ENCODE measurements at regions not wholly inside any gene's neighbourhood (a gene's known extent, or its start where the extent isn't known, plus 50 kb on each side); places are given as distances from the start of the nearest gene placed in this dataset.

DNA sequence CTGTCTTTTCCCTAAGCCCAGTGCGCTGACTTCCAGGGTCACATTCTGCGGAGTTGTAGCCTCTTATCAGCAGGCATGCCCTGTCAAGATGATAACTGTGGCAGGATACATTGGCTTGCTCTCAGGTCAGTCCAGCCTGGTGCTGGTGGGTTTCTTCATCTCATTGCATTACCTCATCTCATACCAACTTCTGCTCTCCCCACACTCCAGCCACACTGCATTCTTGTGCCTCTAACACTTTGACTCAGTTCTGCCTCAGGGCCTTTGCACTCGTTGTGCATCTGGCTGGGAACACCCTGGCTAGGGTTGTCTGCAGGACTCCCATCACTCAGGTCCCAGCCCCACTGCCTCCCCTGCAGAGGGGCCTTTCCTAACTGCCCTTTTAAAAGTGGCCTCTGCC lies 110.3 kb upstream of the BACH2 start:
- TF ChIP-seq, protein P1, sequence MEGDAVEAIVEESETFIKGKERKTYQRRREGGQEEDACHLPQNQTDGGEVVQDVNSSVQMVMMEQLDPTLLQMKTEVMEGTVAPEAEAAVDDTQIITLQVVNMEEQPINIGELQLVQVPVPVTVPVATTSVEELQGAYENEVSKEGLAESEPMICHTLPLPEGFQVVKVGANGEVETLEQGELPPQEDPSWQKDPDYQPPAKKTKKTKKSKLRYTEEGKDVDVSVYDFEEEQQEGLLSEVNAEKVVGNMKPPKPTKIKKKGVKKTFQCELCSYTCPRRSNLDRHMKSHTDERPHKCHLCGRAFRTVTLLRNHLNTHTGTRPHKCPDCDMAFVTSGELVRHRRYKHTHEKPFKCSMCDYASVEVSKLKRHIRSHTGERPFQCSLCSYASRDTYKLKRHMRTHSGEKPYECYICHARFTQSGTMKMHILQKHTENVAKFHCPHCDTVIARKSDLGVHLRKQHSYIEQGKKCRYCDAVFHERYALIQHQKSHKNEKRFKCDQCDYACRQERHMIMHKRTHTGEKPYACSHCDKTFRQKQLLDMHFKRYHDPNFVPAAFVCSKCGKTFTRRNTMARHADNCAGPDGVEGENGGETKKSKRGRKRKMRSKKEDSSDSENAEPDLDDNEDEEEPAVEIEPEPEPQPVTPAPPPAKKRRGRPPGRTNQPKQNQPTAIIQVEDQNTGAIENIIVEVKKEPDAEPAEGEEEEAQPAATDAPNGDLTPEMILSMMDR (IDR thresholded peaks at IDR 0.05; ENCODE audit: insufficient read depth, low read length): no peak
- TF ChIP-seq GABPA (IDR thresholded peaks at IDR 0.05; ENCODE audit: low read depth) (no peak), POLR2AphosphoS5 (IDR thresholded peaks at IDR 0.05; ENCODE audit: low read depth) (no peak), SPI1 (IDR thresholded peaks at IDR 0.05; ENCODE audit: borderline replicate concordance, low read depth) (no peak)
- TF ChIP-seq, protein P2, sequence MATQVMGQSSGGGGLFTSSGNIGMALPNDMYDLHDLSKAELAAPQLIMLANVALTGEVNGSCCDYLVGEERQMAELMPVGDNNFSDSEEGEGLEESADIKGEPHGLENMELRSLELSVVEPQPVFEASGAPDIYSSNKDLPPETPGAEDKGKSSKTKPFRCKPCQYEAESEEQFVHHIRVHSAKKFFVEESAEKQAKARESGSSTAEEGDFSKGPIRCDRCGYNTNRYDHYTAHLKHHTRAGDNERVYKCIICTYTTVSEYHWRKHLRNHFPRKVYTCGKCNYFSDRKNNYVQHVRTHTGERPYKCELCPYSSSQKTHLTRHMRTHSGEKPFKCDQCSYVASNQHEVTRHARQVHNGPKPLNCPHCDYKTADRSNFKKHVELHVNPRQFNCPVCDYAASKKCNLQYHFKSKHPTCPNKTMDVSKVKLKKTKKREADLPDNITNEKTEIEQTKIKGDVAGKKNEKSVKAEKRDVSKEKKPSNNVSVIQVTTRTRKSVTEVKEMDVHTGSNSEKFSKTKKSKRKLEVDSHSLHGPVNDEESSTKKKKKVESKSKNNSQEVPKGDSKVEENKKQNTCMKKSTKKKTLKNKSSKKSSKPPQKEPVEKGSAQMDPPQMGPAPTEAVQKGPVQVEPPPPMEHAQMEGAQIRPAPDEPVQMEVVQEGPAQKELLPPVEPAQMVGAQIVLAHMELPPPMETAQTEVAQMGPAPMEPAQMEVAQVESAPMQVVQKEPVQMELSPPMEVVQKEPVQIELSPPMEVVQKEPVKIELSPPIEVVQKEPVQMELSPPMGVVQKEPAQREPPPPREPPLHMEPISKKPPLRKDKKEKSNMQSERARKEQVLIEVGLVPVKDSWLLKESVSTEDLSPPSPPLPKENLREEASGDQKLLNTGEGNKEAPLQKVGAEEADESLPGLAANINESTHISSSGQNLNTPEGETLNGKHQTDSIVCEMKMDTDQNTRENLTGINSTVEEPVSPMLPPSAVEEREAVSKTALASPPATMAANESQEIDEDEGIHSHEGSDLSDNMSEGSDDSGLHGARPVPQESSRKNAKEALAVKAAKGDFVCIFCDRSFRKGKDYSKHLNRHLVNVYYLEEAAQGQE (IDR thresholded peaks at IDR 0.05; ENCODE audit: insufficient replicate concordance, low read depth): no peak
